ENCODE measurements at regions not wholly inside any gene's neighbourhood (a gene's known extent, or its start where the extent isn't known, plus 50 kb on each side); places are given as distances from the start of the nearest gene placed in this dataset.
"Not testable (repeated sequence)": the region's sequence is repeated elsewhere in the genome, so short reads cannot be mapped to it uniquely, and the experiment has no call there.

- DNase-seq (ENCODE audit: low read depth) = peak; percentile 88
Observed at GRCh38 chr14:99035712-99036610, 236.0 kb downstream of the BCL11B start.

GRCh38 chr14:99036611-99037293 lies 235.2 kb downstream of the BCL11B start:
- DNase-seq (ENCODE audit: low read depth) = no peak

GRCh38 chr14:99037326-99037725 lies 234.7 kb downstream of the BCL11B start:
- not testable (repeated sequence) for DNase-seq (ENCODE audit: low read depth)

DNA sequence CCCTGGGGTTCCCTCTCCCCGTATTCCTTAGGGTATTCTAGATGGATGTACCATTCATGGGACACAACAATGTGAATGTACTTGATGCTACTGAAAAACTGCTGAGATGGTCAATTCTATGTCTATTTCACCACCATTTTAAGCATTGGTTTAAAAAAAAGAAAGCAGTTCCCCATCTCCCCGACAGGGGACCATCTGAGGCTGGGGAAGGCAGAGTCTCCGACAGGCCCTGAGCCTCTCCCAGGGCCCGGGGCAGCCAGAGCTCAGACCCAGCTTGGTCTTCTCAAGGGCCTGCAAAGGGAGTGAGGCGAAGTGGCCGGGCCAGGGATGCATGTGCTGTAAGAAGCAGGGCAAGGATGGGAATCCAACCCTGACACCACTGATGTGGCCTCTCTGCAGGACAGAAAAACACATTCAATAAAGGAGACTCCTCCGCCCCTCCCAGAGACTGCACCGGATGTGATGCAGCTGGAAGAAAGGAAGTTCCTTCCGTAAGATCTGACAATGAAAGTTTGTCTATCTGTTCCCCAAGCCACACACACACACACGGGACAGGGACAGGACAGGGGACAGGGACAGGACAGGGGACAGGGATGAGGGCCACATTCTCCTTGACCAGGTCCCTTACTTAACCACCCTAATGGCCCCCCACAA lies 234.1 kb downstream of the BCL11B start:
- DNase-seq (ENCODE audit: low read depth) = no peak

DNA sequence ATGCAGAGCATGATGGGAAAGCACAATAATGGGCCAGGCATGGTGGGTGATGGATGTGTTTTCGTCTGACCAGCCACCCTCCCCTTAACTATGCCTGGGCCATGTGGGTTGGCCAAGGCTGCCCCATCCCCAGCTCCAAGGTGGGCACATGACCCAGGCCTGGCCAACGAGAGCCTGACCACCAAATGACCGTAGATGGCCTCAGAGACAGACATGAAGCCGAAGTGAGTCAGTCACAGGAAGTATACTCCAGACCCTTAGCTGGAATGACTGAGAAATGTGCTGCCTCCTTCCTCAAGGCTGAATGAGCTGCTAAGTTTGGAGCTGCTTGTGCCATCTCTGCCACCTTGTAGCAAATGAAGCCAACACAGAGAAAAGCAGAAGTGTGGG lies 233.6 kb downstream of the BCL11B start:
- no peak for DNase-seq (ENCODE audit: low read depth)

- no peak for DNase-seq (ENCODE audit: low read depth)
Observed at GRCh38 chr14:99039331-99040041, 232.5 kb downstream of the BCL11B start.

DNA sequence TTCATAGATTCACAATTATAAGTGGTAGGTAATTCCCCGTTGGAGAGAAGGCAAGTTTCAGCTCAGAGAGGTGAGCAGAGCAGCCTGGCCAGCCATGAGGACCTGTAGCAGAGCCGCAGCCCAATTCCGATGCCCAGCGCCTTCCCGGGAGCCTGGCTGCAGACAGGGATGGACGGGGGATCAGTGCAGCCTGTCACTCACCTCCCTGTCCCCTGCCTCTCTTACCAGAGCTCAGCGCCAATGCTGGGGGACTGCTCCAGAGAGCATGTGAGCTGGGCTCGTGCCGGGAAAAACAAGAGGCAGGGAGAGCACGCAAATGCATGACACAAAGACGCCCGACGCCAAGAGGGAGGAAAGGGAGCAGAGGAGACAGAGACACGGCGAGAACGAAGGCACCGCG lies 231.9 kb downstream of the BCL11B start:
- no peak for DNase-seq (ENCODE audit: low read depth)

GRCh38 chr14:99040711-99041110 lies 231.3 kb downstream of the BCL11B start:
- no peak for DNase-seq (ENCODE audit: low read depth)

- DNase-seq (ENCODE audit: low read depth) = no peak
Observed at GRCh38 chr14:99041141-99041819, 230.7 kb downstream of the BCL11B start.

GRCh38 chr14:99041820-99042174 lies 230.2 kb downstream of the BCL11B start:
- no peak for DNase-seq (ENCODE audit: low read depth)

DNA sequence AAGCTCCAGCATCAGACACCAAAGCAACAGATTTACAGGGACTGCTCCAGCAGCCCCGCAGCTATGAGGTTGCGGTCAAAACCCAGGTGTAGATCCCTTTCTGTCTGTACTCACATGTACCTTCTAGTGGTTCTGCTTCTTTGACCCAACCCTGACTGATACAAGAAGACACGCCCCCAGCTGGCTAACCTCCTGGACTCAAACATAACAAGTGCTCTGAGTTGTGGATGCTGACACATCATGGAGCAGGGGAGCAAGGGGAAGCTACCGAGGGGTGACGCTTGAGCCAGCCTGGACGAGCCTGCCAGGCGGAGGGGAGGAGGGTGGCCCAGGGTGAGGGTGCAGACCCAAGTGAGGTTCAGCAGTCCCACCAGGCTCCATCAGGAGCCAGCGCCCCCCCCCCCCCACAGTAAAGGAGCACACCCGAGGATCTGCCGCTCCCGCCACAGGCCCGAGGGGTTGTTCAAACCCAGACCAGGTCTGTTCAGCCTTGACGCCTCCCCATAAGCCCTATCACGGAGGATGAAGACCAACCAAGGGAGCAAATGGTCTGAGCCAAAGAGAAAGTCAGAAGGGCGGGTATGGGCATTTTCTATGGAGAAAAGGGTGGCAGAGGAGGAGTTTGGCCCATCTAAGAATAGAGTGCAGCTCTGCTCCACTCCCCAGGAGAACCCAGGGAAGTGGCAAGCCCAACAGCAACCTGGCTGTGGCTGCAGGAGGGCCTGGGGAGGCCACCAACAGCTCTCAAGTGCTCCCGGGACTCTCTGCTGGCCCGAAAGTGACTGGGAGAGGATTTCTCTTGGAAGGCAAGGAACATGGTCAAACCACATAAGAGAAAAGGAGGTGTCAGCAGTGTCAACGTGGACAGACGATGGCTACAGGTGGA lies 229.4 kb downstream of the BCL11B start:
- DNase-seq (ENCODE audit: low read depth) = no peak

DNA sequence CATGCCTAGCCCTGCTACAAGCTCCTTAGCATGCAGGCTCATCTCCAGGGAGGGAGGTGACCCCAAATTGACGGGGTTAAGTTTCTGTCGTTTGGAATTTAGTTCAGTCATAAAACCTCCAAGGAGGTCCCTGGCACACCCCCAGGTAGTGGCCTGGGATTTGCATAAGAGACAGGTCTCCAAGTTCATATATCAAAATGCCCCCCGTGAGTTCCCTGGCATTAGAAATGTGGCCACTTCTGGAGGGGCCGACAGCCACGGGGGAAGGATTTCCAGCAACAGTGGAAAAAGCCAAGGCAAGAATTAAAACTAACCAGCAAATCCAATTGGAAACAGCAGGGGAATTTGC lies 228.8 kb downstream of the BCL11B start:
- DNase-seq (ENCODE audit: low read depth) = no peak

DNA sequence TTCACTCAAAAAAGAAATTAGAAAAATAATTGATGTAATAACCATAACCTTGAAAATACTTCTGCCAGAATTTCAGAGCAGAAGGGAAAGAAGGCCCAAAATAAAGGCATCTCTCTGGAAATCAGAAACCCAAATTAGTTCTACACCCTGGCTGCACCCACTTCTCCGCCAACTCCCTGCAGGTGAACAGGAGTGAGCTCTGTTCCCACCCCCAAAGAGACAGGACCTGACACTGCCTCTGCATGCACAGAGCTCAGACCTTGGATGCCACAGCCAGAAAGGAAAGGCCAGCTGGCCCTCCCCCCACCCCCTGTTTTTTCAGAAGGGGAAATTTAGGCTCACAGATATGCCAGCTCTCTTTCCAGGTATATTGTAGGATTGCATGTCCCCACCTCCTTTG lies 228.2 kb downstream of the BCL11B start:
- no peak for DNase-seq (ENCODE audit: low read depth)

GRCh38 chr14:99047441-99048031 lies 224.5 kb downstream of the BCL11B start:
- no peak for DNase-seq (ENCODE audit: low read depth)

DNA sequence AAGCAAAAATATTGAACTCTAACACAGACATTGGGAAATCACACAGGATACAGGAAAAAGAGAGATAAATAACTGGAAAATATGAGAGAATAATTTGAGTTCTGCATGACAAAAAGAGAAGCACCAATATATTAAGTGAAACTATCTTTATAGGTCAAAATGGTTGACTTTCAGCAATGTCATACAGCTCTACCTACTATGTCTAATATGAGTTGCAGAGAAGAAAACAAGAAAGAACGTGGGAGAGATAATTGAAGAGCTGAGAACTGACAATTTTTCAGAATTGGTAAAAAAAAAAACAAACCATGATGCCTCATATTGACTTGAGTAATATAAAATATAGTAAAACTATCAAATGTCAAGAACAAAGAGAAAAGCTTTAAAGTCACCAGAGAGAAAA lies 221.7 kb downstream of the BCL11B start:
- no peak for DNase-seq (ENCODE audit: low read depth)

DNA sequence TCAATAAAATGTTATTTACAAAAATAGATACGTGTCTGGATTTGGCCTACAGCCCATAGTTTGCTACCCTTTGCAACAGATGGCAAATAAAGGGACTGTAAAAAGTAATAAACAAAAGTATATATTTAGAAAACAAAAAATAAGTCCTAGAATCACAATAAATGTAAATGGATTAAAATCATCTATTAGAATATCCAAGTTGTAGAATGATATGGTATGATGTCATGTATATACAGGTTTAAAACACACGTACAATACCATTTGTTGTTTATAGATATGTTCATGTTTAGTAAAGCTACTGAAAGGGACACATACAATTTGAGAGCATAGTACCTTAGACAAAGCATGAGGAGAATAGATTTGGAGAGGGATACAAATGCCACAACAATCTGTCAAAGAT lies 219.5 kb downstream of the BCL11B start:
- DNase-seq (ENCODE audit: low read depth) = no peak

GRCh38 chr14:99055019-99055418 lies 217.0 kb downstream of the BCL11B start:
- no peak for DNase-seq (ENCODE audit: low read depth)

- DNase-seq (ENCODE audit: low read depth) = no peak
Observed at GRCh38 chr14:99055816-99056215, 216.2 kb downstream of the BCL11B start.

- DNase-seq (ENCODE audit: low read depth) = no peak
Observed at GRCh38 chr14:99057576-99058083, 214.4 kb downstream of the BCL11B start.

DNA sequence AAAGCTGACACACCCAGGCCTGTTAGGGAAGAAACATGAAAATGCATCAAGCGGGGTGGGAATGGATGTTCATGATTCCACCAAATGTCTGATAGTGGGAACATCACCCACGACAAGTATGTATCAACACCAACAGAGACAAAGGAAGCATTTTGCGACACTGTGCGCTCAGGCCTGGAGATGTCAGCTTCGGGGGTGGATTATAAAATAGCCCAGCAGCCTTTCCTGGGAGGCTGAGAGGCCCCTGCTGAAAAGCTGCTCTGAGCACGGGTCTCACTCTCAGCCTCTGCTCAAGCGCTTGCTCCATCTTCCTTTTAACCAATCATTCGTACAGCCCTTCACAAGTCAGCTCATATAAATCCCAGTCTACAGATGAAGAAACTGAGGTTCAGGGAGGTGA lies 213.5 kb downstream of the BCL11B start:
- no peak for DNase-seq (ENCODE audit: low read depth)

Measured in GM04503 (cell line).